HEK293T (cell line): ENCODE measurements at regions not wholly inside any gene's neighbourhood (a gene's known extent, or its start where the extent isn't known, plus 50 kb on each side); places are given as distances from the start of the nearest gene placed in this dataset.

ENCODE experiments used
- BHLHE40 ChIP-seq: fragments of 450-650 bp; IDR thresholded peaks from 2 replicates; pipeline ENCODE4 v1.6.1; 2016; ENCODE audit warnings: mild to moderate bottlenecking, moderate library complexity, borderline replicate concordance
- CTBP1 ChIP-seq: fragments of 450-650 bp; IDR thresholded peaks from 2 replicates; pipeline ENCODE4 v1.6.1; 2016; ENCODE audit warnings: borderline replicate concordance
- ELF4 ChIP-seq: fragments of 450-650 bp; IDR thresholded peaks from 2 replicates; pipeline ENCODE4 v1.6.1; 2017; ENCODE audit warnings: antibody characterized with exemption
- FOXA1 ChIP-seq: fragments of 450-650 bp; IDR thresholded peaks from 2 replicates; pipeline ENCODE4 v1.6.1; 2016; ENCODE audit warnings: mild to moderate bottlenecking
- HDGF ChIP-seq: fragments of 450-650 bp; IDR thresholded peaks from 2 replicates; pipeline ENCODE4 v1.6.1; 2017; ENCODE audit warnings: antibody characterized with exemption, borderline replicate concordance
- NFRKB ChIP-seq: fragments of 450-650 bp; IDR thresholded peaks from 2 replicates; pipeline ENCODE4 v1.6.1; 2016; ENCODE audit warnings: mild to moderate bottlenecking, moderate library complexity
- SP1 ChIP-seq: fragments of 450-650 bp; IDR thresholded peaks from 2 replicates; pipeline ENCODE4 v1.6.1; 2017
- SUZ12 ChIP-seq: fragments of 450-650 bp; IDR thresholded peaks from 2 replicates; pipeline ENCODE4 v1.6.1; 2016; ENCODE audit warnings: mild to moderate bottlenecking
- ZNF384 ChIP-seq: fragments of 450-650 bp; IDR thresholded peaks from 2 replicates; pipeline ENCODE4 v1.6.1; 2016

GRCh38 chr13:50580684-50581305 is 262.7 kb downstream of the DLEU7 start:
- TF ChIP-seq CTBP1 (no peak), ZNF384 (no peak), FOXA1 (no peak), ELF4 (no peak), BHLHE40 (no peak), SUZ12 (no peak), HDGF (no peak), NFRKB (no peak), SP1 (no peak)
